Activated CD8-positive, alpha-beta T cell treated with anti-CD3 and anti-CD28 coated beads for 36 hours (primary cell): ENCODE measurements at regions not wholly inside any gene's neighbourhood (a gene's known extent, or its start where the extent isn't known, plus 50 kb on each side); places are given as distances from the start of the nearest gene placed in this dataset.

ENCODE experiments used
- ATAC-seq: fragments of 200-7000 bp; cut with Tn5 transposase; one replicate; pipeline ENCODE4 v1.10.0; 2021; ENCODE audit warnings: mild to moderate bottlenecking, moderate library complexity
- CTCF ChIA-PET: fragments of 350-600 bp; sonication (Branson Sonifier 250); formaldehyde crosslinking; loops from one replicate; lab custom pipeline; 2021; ENCODE audit warnings: antibody characterized with exemption; lab: Charles Lee
- POLR2A ChIA-PET: fragments of 350-600 bp; sonication (Branson Sonifier 250); formaldehyde crosslinking; loops from one replicate; lab custom pipeline; 2021; ENCODE audit warnings: antibody characterized with exemption; lab: Charles Lee
- DNase-seq: peaks from one replicate; pipeline ENCODE4 v3.0.0-alpha.2; 2020
- H3K27ac Mint-ChIP-seq: one replicate; pipeline ENCODE4 v1.8.0; 2021; ENCODE audit warnings: mild to moderate bottlenecking, mixed read lengths
- H3K27me3 Mint-ChIP-seq: one replicate; pipeline ENCODE4 v1.8.0; 2021; ENCODE audit warnings: mixed read lengths
- H3K36me3 Mint-ChIP-seq: one replicate; pipeline ENCODE4 v1.8.0; 2021; ENCODE audit warnings: low read depth, mixed read lengths
- H3K4me1 Mint-ChIP-seq: one replicate; pipeline ENCODE4 v1.8.0; 2021; ENCODE audit warnings: low read depth, mixed read lengths
- H3K4me3 Mint-ChIP-seq: one replicate; pipeline ENCODE4 v1.8.0; 2021; ENCODE audit warnings: mild to moderate bottlenecking, moderate library complexity, mixed read lengths
- H3K9me3 Mint-ChIP-seq: one replicate; pipeline ENCODE4 v1.8.0; 2021; ENCODE audit warnings: mixed read lengths
- CTCF ChIP-seq: fragments of 200-600 bp; IDR thresholded peaks from one replicate; pipeline ENCODE4 v1.8.0; 2022; ENCODE audit warnings: antibody characterized with exemption, mild to moderate bottlenecking
- intact Hi-C: fragments of 100-400 bp; cut with micrococcal nuclease; formaldehyde crosslinking; loops from one replicate; pipeline ENCODE4 v1.10.0; 2022

- H3K27ac Mint-ChIP-seq: no peak overlapping the region
- intact Hi-C loops: no loop called here
- CTCF ChIA-PET: no interaction called here
Observed at GRCh38 chr12:76173756-76174155, 89.3 kb upstream of the NAP1L1 start.

GRCh38 chr12:76158518-76159321 is 74.2 kb upstream of the NAP1L1 start:
- H3K4me3 Mint-ChIP-seq: peak overlapping the region; percentile 41
- CTCF ChIA-PET: interaction anchor here (0.7 to 2.0 kb wide), 18 partner anchors 12 to 631 kb away, joined by 3 to 7 read pairs (median 3); partner anchors contain the start of gene BBS10
- DNase-seq (peak; percentile 94), ATAC-seq (peak; percentile 95)
- H3K27ac Mint-ChIP-seq: peak overlapping the region; percentile 40
- intact Hi-C loops: loop anchor here (2.0 to 5.0 kb wide), 2 partner anchors 74 to 119 kb away; partner anchors contain the start of gene NAP1L1
- H3K4me1 Mint-ChIP-seq: peaks cover 17% of the 10 kb centered on the region
- POLR2A ChIA-PET: interaction anchor here (0.5 to 1.5 kb wide), 11 partner anchors 12 to 637 kb away, joined by 3 to 16 read pairs (median 3); partner anchors contain the start of genes BBS10 and NAP1L1
- no peaks in the 10 kb centered on the region for H3K9me3 Mint-ChIP-seq
- H3K36me3 Mint-ChIP-seq: no peaks in the 10 kb centered on the region
- peaks cover 7% of the 10 kb centered on the region for H3K27me3 Mint-ChIP-seq
- peak; percentile 35 for TF ChIP-seq CTCF

More at GRCh38 chr12:76173756-76174155, 89.3 kb upstream of the NAP1L1 start:
- no peak for DNase-seq
- no peak for ATAC-seq
- TF ChIP-seq CTCF: no peak
- Mint-ChIP-seq H3K4me1 (no peaks in the 10 kb centered on the region), H3K4me3 (no peak overlapping the region), H3K36me3 (no peaks in the 10 kb centered on the region), H3K9me3 (no peaks in the 10 kb centered on the region), H3K27me3 (peaks cover 26% of the 10 kb centered on the region)
- POLR2A ChIA-PET: no interaction called here

GRCh38 chr12:76156726-76157125 is 72.2 kb upstream of the NAP1L1 start:
- no peak overlapping the region for H3K4me3 Mint-ChIP-seq
- DNase-seq (no peak), ATAC-seq (no peak)
- intact Hi-C loops: loop anchor here (5.0 kb wide), 1 partner anchor 121 kb away; no protein-coding TSS in a partner anchor
- no peaks in the 10 kb centered on the region for H3K9me3 Mint-ChIP-seq
- ChIA-PET POLR2A (no interaction called here), CTCF (interaction anchor here (1.0 kb wide), 1 partner anchor 299 kb away, joined by 4 read pairs; no protein-coding TSS in a partner anchor)
- no peak for TF ChIP-seq CTCF
- peaks cover 7% of the 10 kb centered on the region for H3K27me3 Mint-ChIP-seq
- H3K4me1 Mint-ChIP-seq: peaks cover 22% of the 10 kb centered on the region
- H3K27ac Mint-ChIP-seq: no peak overlapping the region
- H3K36me3 Mint-ChIP-seq: no peaks in the 10 kb centered on the region

GRCh38 chr12:76156314-76156713 is 71.8 kb upstream of the NAP1L1 start:
- ChIA-PET CTCF (interaction anchor here (1.2 kb wide), 1 partner anchor 29 kb away, joined by 3 read pairs; no protein-coding TSS in a partner anchor), POLR2A (no interaction called here)
- Mint-ChIP-seq H3K27me3 (peaks cover 7% of the 10 kb centered on the region), H3K27ac (no peak overlapping the region), H3K9me3 (no peaks in the 10 kb centered on the region), H3K4me3 (no peak overlapping the region), H3K36me3 (no peaks in the 10 kb centered on the region), H3K4me1 (peaks cover 22% of the 10 kb centered on the region)
- ATAC-seq (no peak), DNase-seq (no peak)
- intact Hi-C loops: loop anchor here (5.0 kb wide), 1 partner anchor 121 kb away; no protein-coding TSS in a partner anchor
- no peak for TF ChIP-seq CTCF
